WTC11 (cell line): ENCODE measurements at regions not wholly inside any gene's neighbourhood (a gene's known extent, or its start where the extent isn't known, plus 50 kb on each side); places are given as distances from the start of the nearest gene placed in this dataset.

Experiments
- ATAC-seq: fragments of 200-7000 bp; cut with Tn5 transposase; 2 replicates; pipeline ENCODE4 v1.10.0; 2021; ENCODE audit warnings: mild to moderate bottlenecking, moderate library complexity
- CTCF ChIA-PET: fragments of 300-600 bp; sonication (Branson Sonifier 250); formaldehyde crosslinking; loops from one replicate; lab custom pipeline; 2021; ENCODE audit warnings: antibody characterized with exemption; lab: Charles Lee
- POLR2A ChIA-PET: fragments of 350-600 bp; sonication (Branson Sonifier 250); formaldehyde crosslinking; loops from one replicate; lab custom pipeline; 2021; ENCODE audit warnings: antibody characterized with exemption; lab: Charles Lee
- DNase-seq: peaks from one replicate; pipeline ENCODE4 v3.0.0; 2021; ENCODE audit warnings: low spot score
- H3K27ac Mint-ChIP-seq: 2 replicates; pipeline ENCODE4 v1.8.0; 2021; ENCODE audit warnings: mixed read lengths
- H3K27me3 Mint-ChIP-seq: 2 replicates; pipeline ENCODE4 v1.8.0; 2021; ENCODE audit warnings: low read depth, mild to moderate bottlenecking, moderate library complexity, mixed read lengths
- H3K36me3 Mint-ChIP-seq: 2 replicates; pipeline ENCODE4 v1.8.0; 2021; ENCODE audit warnings: mixed read lengths
- H3K4me1 Mint-ChIP-seq: 2 replicates; pipeline ENCODE4 v1.8.0; 2022; ENCODE audit warnings: mixed read lengths
- H3K4me3 Mint-ChIP-seq: 2 replicates; pipeline ENCODE4 v1.8.0; 2021; ENCODE audit warnings: mild to moderate bottlenecking, moderate library complexity, mixed read lengths
- H3K9me3 Mint-ChIP-seq: 2 replicates; pipeline ENCODE4 v1.8.0; 2021; ENCODE audit warnings: mixed read lengths
- AR ChIP-seq: fragments of 250-450 bp; sonication (Bioruptor Pico); IDR thresholded peaks from 2 replicates; pipeline ENCODE4 v1.9.0; 2021; ENCODE audit warnings: mild to moderate bottlenecking
- CBFB ChIP-seq: sonication (generic); formaldehyde crosslinking; IDR thresholded peaks from 2 replicates; pipeline ENCODE4 v1.8.1; 2022; ENCODE audit warnings: mild to moderate bottlenecking, low read depth, missing genetic modification reagents
- CDX4 ChIP-seq: fragments of 250-450 bp; sonication (Bioruptor Pico); IDR thresholded peaks from 2 replicates; pipeline ENCODE4 v1.9.0; 2021; ENCODE audit warnings: moderate library complexity, mild to moderate bottlenecking, inconsistent platforms, borderline replicate concordance
- E2F1 ChIP-seq: sonication (generic); formaldehyde crosslinking; IDR thresholded peaks from 2 replicates; pipeline ENCODE4 v1.8.0; 2022; ENCODE audit warnings: mild to moderate bottlenecking, missing genetic modification reagents
- EMX1 ChIP-seq: fragments of 250-450 bp; sonication (Bioruptor Pico); IDR thresholded peaks from 2 replicates; pipeline ENCODE4 v1.8.0; 2021; ENCODE audit warnings: mild to moderate bottlenecking
- FOXJ3 ChIP-seq: sonication (generic); formaldehyde crosslinking; IDR thresholded peaks from 2 replicates; pipeline ENCODE4 v1.9.0; 2021; ENCODE audit warnings: missing genetic modification reagents, mild to moderate bottlenecking, borderline replicate concordance
- GRHL2 ChIP-seq: fragments of 250-450 bp; sonication (Bioruptor Pico); IDR thresholded peaks from 2 replicates; pipeline ENCODE4 v1.8.0; 2022; ENCODE audit warnings: mild to moderate bottlenecking, moderate library complexity; ENCODE audit not compliant: insufficient replicate concordance, severe bottlenecking
- GTF2I ChIP-seq: fragments of 250-450 bp; sonication (Bioruptor Pico); conservative IDR thresholded peaks from 2 replicates; pipeline ENCODE4 v1.4.0; 2021; ENCODE audit warnings: mild to moderate bottlenecking
- HMGA2 ChIP-seq: fragments of 250-450 bp; sonication (Bioruptor Pico); IDR thresholded peaks from 2 replicates; pipeline ENCODE4 v1.4.0; 2021; ENCODE audit warnings: mild to moderate bottlenecking, moderate library complexity
- JAZF1 ChIP-seq: fragments of 250-450 bp; sonication (Bioruptor Pico); IDR thresholded peaks from 2 replicates; pipeline ENCODE4 v1.9.0; 2021; ENCODE audit warnings: moderate library complexity, mild to moderate bottlenecking, inconsistent platforms
- NFYB ChIP-seq: sonication (generic); formaldehyde crosslinking; conservative IDR thresholded peaks from 2 replicates; pipeline ENCODE4 v1.8.0; 2022; ENCODE audit warnings: low read depth, missing genetic modification reagents
- SOX15 ChIP-seq: fragments of 250-450 bp; sonication (Bioruptor Pico); IDR thresholded peaks from 2 replicates; pipeline ENCODE4 v1.9.0; 2021; ENCODE audit warnings: mild to moderate bottlenecking
- SP1 ChIP-seq: sonication (generic); formaldehyde crosslinking; conservative IDR thresholded peaks from 2 replicates; pipeline ENCODE4 v1.8.1; 2022; ENCODE audit warnings: missing genetic modification reagents
- TCF7 ChIP-seq: sonication (generic); formaldehyde crosslinking; IDR thresholded peaks from 2 replicates; pipeline ENCODE4 v1.8.0; 2022; ENCODE audit warnings: mild to moderate bottlenecking, low read depth, missing genetic modification reagents, moderate library complexity
- ZMAT4 ChIP-seq: fragments of 250-450 bp; sonication (Bioruptor Pico); IDR thresholded peaks from 2 replicates; pipeline ENCODE4 v1.9.0; 2021; ENCODE audit warnings: mild to moderate bottlenecking
- ZNF138 ChIP-seq: sonication (generic); formaldehyde crosslinking; conservative IDR thresholded peaks from 2 replicates; pipeline ENCODE4 v1.8.1; 2022; ENCODE audit warnings: mild to moderate bottlenecking, moderate library complexity, missing genetic modification reagents
- ZNF416 ChIP-seq: fragments of 250-450 bp; sonication (Bioruptor Pico); IDR thresholded peaks from 2 replicates; pipeline ENCODE4 v1.9.0; 2021; ENCODE audit warnings: mild to moderate bottlenecking, inconsistent platforms
- ZNF532 ChIP-seq: fragments of 250-450 bp; sonication (Bioruptor Pico); IDR thresholded peaks from 2 replicates; pipeline ENCODE4 v1.9.0; 2021; ENCODE audit warnings: mild to moderate bottlenecking, borderline replicate concordance
- TF ChIP-seq, protein P1 (sequence below): sonication (generic); formaldehyde crosslinking; IDR thresholded peaks from 2 replicates; pipeline ENCODE4 v1.8.1; 2023; ENCODE audit warnings: mild to moderate bottlenecking, missing genetic modification reagents, moderate library complexity
- TF ChIP-seq, protein P2 (sequence below): sonication (generic); formaldehyde crosslinking; IDR thresholded peaks from 2 replicates; pipeline ENCODE4 v1.8.1; 2023; ENCODE audit warnings: mild to moderate bottlenecking, missing genetic modification reagents, borderline replicate concordance

- POLR2A ChIA-PET: no interaction called here
- Mint-ChIP-seq H3K4me3 (no peak overlapping the region), H3K27ac (no peak overlapping the region), H3K9me3 (peaks cover 3% of the 10 kb centered on the region), H3K27me3 (no peaks in the 10 kb centered on the region), H3K36me3 (no peaks in the 10 kb centered on the region)
- ATAC-seq: no peak
- TF ChIP-seq SOX15 (CRISPR knock-in tag): no peak
- no peak for TF ChIP-seq SP1 (CRISPR knock-in tag)
- TF ChIP-seq HMGA2: no peak
- no peak for TF ChIP-seq ZNF416 (CRISPR knock-in tag)
- no peak for TF ChIP-seq E2F1 (CRISPR knock-in tag)
- no peak for TF ChIP-seq EMX1 (CRISPR knock-in tag)
- no peak for TF ChIP-seq ZMAT4
- TF ChIP-seq, protein P1, sequence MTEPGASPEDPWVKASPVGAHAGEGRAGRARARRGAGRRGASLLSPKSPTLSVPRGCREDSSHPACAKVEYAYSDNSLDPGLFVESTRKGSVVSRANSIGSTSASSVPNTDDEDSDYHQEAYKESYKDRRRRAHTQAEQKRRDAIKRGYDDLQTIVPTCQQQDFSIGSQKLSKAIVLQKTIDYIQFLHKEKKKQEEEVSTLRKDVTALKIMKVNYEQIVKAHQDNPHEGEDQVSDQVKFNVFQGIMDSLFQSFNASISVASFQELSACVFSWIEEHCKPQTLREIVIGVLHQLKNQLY (CRISPR knock-in tag): no peak
- no peak for TF ChIP-seq ZNF138
- TF ChIP-seq CDX4: no peak
- TF ChIP-seq AR (CRISPR knock-in tag): no peak
- no peak for TF ChIP-seq JAZF1 (CRISPR knock-in tag)
- TF ChIP-seq NFYB: no peak
- TF ChIP-seq, all 79 proteins: peak for 0
- DNase-seq: no peak
- no peaks in the 10 kb centered on the region for H3K4me1 Mint-ChIP-seq
- CTCF ChIA-PET: no interaction called here
Measured at GRCh38 chr3:99373088-99373845, 265.1 kb upstream of the COL8A1 start.

DNA sequence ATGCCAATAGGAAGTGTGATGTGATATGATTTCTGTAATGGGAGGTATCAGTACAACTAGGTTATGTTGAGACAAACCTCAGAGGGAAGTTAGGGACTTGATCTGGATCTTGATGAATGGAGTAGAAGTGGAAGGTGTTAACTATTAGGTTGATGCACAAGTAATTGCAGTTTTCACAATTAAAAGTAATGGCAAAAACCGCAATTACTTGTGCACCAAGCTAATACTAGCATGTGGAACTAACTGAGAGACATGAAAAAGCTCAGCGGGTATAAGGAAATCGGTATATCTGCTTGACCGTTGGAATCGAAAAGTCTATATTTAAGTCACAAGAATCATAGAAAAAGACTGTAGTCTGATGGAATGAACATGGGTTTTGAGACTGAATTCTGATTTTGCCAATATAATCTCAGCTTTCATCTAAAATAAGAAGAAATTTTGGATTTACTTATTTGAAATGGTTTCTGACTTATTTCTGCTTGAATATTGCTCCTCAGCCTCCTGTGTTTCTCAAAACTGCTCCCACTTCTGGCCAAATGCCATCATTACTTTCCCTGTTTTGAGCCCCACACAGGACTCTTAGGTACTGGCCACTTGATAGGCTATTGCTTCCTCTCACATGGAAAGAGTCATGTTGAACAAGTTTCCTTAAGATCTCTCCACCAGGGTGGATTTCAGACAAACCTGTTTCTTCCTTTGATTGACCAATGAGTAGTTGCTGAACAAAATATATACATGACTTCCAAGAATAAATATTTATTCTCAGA is 271.5 kb upstream of the COL8A1 start:
- CTCF ChIA-PET: no interaction called here
- no peak for TF ChIP-seq FOXJ3 (CRISPR knock-in tag)
- no peak for TF ChIP-seq CBFB (CRISPR knock-in tag)
- no peak for TF ChIP-seq ZNF532 (CRISPR knock-in tag)
- TF ChIP-seq JAZF1 (CRISPR knock-in tag): no peak
- TF ChIP-seq GRHL2 (CRISPR knock-in tag): no peak
- no peak for TF ChIP-seq SOX15 (CRISPR knock-in tag)
- TF ChIP-seq, protein P2, sequence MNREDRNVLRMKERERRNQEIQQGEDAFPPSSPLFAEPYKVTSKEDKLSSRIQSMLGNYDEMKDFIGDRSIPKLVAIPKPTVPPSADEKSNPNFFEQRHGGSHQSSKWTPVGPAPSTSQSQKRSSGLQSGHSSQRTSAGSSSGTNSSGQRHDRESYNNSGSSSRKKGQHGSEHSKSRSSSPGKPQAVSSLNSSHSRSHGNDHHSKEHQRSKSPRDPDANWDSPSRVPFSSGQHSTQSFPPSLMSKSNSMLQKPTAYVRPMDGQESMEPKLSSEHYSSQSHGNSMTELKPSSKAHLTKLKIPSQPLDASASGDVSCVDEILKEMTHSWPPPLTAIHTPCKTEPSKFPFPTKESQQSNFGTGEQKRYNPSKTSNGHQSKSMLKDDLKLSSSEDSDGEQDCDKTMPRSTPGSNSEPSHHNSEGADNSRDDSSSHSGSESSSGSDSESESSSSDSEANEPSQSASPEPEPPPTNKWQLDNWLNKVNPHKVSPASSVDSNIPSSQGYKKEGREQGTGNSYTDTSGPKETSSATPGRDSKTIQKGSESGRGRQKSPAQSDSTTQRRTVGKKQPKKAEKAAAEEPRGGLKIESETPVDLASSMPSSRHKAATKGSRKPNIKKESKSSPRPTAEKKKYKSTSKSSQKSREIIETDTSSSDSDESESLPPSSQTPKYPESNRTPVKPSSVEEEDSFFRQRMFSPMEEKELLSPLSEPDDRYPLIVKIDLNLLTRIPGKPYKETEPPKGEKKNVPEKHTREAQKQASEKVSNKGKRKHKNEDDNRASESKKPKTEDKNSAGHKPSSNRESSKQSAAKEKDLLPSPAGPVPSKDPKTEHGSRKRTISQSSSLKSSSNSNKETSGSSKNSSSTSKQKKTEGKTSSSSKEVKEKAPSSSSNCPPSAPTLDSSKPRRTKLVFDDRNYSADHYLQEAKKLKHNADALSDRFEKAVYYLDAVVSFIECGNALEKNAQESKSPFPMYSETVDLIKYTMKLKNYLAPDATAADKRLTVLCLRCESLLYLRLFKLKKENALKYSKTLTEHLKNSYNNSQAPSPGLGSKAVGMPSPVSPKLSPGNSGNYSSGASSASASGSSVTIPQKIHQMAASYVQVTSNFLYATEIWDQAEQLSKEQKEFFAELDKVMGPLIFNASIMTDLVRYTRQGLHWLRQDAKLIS (CRISPR knock-in tag): no peak
- no peak for TF ChIP-seq TCF7 (CRISPR knock-in tag)
- TF ChIP-seq GTF2I (CRISPR knock-in tag): no peak

More for the DNA sequence above, 271.5 kb upstream of the COL8A1 start:
- Mint-ChIP-seq H3K27me3 (no peaks in the 10 kb centered on the region), H3K4me1 (no peaks in the 10 kb centered on the region), H3K36me3 (no peaks in the 10 kb centered on the region), H3K4me3 (no peak overlapping the region), H3K27ac (no peak overlapping the region), H3K9me3 (peaks cover 3% of the 10 kb centered on the region)
- DNase-seq: peak; percentile 17
- POLR2A ChIA-PET: no interaction called here
- ATAC-seq: peak; percentile 95
